ENCODE measurements at regions not wholly inside any gene's neighbourhood (a gene's known extent, or its start where the extent isn't known, plus 50 kb on each side); places are given as distances from the start of the nearest gene placed in this dataset.

DNA sequence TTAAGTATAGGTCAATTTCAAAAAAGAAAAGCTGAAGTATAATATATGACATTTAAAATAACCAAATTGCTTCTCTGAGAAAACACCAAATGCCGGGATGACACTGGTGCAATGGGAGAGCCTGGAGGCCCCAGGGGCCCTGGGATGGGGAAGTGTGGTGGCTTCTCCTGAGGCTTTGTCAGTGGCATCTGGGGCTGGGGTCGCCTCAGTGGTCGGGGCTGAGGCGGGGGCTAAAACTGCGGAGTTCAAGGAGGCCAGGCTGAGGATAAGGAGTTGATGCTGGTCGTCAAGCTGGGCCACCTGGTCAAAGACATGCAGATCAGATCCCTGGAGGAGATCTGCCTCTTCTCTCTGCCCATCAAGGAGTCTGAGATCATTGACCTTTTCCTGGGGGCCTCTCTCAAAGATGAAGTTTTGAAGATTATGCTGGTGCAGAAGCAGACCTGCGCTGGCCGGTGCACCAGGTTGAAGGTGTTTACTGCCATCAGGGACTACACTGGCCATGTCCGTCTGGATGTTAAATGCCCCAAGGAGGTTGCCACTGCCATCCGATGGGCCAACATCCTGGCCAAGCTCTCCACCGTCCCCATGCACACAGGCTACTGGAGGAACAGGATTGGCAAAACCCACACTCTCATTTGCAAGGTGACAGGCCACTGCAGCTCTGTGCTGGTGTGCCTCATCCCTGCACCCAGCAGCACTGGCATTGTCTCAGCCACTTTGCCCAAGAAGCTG is 660.1 kb upstream of the CCDC179 start:
- TF ChIP-seq ARNTL (CRISPR knock-in tag; IDR thresholded peaks at IDR 0.05; ENCODE audit: borderline replicate concordance, low read depth): no peak
- no peak for TF ChIP-seq RARB (CRISPR knock-in tag; IDR thresholded peaks at IDR 0.05)
